GM18867 (cell line): ENCODE measurements at regions not wholly inside any gene's neighbourhood (a gene's known extent, or its start where the extent isn't known, plus 50 kb on each side); places are given as distances from the start of the nearest gene placed in this dataset.

Source experiments
- ATAC-seq: cut with Tn5 transposase; IDR thresholded peaks from one replicate; pipeline ENCODE4 v1.9.1; 2021; ENCODE audit warnings: mild to moderate bottlenecking, moderate library complexity; ENCODE audit not compliant: unreplicated experiment

DNA sequence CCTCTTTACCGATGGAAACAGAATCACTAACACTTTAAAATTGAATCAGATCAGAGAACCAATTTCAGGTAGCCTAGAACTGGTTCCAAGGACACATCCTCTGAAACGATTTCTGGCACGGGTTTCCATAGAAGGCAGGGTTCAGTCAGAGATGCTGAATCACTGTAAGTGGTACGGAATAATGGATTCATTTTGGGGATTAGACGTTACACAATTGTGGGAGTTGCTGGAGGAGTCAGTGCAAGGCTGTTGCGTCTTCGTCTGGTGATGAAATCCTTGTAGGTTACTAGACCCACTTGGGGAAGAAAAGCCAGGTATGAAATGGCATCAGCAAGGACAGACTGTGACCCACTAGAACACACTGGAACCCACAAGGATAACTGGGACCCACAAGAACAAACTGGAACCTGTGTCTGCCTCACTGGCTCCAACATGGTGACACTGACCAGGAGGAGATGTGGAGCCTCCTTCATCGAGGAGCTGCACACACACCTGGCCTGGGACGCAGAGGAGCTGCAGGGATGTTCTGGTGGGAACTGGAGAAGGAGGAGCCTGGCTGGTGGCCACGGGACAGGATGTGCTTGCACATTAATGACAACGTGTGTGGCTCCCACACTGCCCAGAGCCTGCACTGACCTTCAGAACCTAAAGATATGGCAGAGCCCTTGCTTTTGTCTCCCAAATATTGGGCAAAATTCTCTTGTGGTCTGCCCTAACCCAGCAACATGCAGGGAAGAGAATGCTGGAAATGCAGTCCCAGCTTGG lies 105.1 kb downstream of the TRAPPC11 start:
- no peak for ATAC-seq

DNA sequence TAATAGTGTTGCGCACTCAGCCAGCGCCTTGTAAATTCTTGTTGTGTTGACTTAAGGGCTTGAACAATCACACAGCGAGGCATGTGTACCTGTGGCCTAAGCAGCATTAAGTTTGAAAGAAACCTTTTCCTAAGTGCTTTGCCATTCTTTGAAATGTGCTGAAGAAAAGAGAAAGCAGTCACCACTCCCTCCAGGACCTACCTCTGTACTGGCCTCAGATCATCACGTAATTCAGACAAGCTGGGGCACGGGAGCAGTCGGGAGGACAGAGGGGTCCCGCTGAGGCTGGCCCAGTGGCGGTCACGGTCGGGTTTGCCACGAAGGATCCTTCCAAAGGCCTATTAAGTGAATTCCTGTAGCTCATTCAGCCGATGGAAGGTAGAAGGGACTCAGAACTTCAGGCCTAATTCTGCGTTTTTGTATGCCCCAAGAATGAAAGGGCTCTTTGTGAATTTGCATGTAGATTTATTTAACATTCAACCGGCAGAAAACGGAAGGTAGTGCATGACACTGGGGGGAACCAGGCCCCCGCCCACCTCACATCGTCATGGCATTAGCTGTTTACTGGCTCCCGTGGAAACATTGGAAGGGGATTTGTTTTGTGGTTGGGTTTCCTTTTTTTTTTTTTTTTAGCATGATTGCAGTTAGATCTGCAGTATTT lies 106.3 kb downstream of the TRAPPC11 start:
- ATAC-seq, result no peak

DNA sequence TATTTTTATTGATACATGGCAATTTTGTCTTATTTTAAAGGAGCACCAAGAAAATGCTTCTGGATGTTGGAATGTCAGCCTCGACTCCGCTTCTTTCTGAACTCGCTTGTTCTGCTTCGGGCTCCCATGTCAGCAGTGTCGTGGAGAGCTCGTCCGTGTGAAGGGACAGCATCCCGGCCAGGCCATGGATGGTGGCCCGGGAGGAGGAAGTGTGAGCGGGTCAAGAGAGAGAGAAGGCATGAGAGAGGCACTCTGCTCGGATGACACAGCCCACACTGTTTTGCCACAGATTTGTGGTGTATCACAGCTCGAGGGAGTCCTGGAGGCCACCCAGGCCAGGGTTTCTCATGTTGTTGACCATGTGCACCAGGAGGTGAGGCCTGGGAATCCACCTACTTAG lies 107.0 kb downstream of the TRAPPC11 start:
- ATAC-seq, result no peak

DNA sequence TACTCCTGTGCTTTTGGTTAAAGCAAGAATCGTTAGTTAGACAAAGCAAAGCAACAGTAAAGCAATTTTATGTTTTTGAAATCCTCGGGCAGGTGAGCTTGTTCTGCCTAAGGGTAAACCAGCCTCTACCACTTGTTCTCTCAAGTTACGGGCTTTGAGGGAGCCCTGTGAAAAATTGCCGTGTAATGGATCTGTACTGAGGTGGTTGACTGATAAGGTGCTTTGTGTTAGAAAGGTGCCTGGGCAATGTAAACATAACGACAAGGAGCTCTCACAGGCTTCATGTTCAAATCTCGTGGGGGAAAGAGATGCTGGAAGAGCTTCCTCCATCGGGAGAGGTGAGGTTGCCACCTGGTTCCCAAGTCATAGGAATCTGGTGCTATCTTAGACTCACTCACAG lies 111.8 kb downstream of the TRAPPC11 start:
- ATAC-seq, result no peak

DNA sequence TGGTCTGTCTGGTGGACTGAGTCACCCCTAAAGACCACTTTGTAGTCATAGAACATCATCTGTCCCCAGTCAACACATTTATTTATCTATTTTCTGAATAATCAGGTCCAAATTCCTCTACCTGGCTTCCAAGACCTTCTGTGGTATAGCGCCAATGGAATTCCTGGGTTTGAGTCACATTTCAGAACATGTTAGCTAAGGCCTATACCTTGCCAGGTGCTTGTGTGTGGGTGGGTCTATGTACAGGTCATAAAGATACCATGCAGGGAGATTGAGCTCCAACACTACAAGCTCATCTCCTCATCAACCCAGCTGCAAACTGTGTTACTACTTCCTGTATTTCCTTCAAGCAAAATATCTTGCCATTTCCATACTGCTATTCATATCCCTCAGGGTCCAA lies 113.3 kb downstream of the TRAPPC11 start:
- no peak for ATAC-seq

DNA sequence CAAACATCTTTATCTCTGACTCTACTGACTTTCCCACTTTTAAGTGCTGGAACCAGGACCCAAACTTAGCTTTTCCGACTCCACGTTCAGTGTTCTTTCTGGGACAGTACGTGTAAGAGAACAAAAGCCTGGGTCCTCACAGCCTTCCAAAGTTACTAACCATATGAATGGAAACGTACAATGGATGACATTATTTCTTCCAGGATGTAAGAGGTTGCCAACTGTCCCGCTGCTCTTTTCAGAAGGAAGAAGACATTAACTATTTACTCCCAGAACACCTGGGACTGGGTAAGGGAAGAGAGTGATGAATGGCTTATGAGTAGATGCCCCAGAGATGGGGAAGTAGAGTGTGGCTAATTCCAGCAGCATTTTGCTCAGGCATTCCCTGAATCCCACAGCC lies 114.7 kb downstream of the TRAPPC11 start:
- ATAC-seq, result no peak

DNA sequence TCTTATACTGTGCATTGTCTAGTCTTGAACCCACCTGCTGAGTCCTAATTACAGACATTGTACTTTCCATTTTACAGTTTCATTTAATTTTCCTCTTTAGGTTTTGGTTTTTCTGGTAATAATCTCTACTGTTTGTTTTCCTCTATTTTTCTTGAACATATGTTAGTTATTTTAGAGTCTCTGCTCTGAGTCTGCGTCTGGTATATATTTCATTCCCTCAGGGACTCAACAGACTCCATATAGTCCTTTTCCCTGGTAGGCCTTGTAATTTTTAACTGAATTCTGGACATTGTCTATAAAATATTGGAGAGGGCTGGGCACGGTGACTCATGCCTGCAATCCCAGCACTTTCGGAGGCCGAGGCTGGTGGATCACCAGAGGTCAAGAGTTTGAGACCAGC lies 121.8 kb upstream of the STOX2 start:
- no peak for ATAC-seq

DNA sequence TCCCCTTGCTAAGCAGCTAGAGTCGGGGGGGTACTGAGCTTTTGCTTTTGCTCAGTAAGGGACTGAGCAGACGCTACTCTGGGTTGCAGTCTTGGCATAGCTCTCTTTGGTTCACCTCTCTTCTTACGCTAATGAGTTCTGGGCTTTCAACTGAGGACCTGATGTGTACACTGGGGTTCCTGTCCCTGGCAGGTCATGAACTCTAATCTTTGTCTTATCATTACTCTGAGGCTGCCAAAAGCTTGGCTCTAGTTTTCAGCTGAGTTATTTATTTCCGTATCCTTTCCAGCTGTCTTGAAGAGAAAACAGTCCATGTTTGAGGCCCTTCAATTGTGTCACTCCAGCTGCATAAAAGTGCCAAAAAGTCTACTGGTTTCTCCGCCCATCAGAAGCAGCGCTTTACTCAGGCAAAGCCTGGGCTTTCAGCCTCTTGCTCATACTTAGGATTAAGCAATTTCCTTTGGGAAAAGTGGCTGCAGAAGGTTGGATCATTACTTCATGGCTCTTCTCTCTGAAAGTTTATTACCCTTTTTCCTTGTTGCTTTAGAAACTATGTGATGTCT lies 121.0 kb upstream of the STOX2 start:
- ATAC-seq, result no peak

DNA sequence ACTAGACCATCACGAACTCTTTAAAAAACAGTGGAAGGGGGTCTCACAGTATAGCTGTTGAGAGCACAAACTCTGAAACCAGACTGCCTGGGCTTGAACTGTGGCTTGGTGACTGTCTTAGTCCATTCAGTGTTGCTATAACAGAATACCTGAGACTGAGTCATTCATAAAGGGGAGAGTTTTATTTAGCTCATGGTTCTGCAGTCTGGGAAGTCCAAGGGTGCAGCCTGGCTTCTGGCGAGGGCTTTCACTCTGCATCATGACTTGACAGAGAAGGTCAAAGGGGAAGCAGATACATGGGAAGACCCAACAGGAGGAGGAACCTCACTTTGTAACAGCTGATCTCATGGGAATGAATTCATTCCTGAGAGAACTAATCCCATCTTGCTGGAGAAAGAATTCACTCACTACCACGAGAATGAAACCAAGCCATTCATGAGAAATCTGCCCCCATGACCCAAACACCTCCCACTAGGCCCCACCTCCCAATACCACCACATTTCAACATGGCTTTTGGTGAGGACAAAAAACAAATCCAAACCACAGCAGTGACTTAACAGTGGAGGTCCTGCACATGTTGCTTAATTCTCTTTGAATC lies 116.7 kb upstream of the STOX2 start:
- ATAC-seq, result no peak

DNA sequence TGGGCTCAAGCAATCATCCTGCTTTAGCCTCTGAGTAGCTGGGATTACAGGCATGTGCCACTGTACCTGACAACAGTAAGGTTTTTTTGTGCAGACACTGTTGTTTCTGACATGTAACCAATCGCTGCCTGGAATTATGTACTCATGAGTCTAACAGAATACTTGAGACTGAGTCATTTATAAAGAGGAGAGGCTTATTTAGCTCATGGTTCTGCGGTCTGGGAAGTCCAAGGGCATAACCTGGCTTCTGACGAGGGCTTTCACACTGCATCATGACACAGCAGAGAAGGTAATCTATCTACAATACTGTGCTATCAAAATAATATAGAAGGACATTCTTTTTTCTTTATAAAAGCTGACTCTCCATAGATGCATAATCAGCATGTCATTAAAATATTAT lies 115.5 kb upstream of the STOX2 start:
- ATAC-seq, result no peak

DNA sequence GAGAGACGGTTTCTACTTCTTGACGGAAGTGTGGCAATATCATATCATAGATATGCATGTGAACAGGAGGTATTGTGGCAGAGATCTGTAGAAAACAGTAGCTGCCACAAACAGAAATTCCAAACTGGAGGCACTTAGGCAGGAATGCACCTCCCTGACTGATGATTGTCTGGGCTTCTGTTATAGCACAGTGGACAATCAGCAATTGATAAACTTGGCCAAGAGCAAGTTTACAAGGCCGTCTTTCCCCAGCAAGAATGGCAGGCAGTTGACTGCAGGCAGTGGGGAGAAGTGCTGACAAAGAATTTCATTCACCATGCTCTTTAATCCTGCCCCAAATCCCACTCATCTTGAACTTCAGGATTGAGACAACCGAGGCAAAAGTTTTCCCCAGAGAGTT lies 114.4 kb upstream of the STOX2 start:
- no peak for ATAC-seq

DNA sequence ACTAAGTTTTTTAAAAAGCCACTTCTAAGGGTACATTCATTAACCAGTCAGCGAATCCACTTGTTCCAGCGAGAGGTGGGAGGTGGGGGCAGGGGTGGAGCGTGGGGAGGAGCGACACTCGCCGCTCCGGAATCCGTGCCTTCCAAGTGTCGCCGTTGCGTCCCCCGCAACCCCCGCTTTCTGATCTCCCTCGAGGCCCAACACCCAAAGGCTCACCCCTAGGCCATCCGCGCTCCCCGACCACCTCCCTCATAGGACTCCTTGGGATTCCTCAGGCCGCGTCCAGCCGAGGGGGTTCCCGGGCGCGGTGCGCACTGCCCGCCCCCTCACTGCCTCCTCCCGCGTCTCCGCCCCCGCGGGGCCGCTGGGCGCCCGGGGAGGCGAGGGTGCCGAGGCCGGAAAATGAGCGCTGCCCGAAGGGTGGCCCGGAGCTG lies 108.1 kb upstream of the STOX2 start:
- ATAC-seq, result no peak

DNA sequence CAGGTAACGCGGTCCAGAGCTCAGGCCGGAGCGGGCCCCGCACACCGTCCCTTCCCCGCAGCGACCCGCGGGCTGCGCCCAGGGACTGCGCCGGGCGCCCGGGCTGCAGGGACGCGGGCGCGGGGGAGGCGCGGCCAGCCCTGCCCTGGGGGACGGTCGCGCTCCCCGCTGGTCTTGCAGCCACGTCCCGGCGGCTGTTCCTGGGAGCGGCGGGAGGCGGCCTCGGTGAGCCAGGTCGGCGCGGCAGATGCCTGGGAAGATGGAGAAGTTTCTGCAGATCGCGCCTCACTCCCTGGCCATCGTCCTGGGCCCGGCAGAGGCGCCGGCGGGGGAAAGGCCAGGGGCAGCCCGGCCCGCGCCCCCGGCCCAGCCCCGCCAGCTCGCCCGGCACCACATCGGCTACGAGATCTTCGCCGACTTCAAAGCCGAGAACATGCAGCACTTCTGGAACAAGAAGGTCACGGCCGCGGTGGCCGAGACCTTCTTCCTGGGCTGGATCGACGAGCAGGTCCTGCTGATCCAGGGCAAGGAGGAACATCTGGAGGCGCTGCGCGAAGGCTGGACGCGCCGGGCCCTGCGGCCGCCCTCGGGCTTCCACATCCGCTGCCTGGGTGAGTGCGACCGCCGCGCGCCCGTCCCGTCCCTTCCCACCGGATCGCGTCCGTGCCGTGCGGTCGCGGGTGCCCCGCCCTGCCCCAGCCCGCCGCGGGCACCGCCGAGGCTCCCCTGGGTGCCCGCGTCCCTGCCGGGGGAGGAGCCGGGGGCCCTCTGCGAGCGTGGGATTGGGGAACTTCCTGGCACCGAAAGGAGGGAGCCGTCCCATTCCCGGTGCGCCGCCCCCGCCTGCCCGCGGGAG lies 107.4 kb upstream of the STOX2 start:
- no peak for ATAC-seq

DNA sequence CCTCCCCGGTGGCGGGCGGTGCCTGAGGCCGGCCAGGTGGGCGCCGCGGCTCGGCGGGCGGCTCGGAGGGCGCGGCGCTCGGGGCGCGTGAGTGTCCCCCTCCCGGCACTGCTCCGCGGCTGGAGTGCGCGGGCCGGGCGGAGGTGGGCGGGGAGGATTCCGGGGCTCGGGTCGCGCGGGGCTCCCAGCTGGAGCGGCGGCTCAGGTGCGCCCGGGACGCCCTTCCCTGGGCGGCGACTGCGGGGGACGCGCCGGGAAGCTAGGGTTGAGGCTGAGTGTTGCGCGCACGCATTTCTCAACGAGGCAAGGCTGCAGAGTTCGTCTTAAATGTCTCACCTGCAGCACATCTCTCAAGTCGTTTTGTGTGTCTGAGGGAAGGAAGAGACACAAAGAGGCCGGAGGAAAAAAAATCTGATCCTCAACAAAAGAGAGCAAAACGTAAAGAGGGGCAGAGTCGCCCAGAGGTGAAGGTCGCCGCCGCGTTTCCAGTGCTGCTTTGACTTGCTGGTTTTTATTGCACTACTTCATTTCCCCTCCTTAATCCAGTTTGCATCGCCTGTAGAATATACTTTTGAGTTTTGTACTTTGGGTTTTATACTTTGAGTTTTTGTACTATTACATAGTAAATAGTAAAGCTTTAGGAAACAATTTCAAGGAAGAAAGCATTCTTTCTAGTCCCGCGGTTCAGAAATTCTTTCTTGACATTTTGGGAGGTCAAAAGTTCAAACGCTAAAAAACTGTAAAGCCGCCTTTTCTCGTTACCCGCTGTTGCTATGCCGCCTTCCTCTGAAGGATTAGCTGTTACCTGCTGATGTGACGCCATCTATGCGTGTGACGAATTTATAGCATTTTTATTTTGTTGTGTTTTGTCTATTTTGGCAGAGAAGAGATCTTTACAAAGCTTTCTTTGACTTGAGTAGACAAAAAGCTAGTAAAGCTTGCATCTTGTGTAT lies 106.5 kb upstream of the STOX2 start:
- ATAC-seq, result no peak

DNA sequence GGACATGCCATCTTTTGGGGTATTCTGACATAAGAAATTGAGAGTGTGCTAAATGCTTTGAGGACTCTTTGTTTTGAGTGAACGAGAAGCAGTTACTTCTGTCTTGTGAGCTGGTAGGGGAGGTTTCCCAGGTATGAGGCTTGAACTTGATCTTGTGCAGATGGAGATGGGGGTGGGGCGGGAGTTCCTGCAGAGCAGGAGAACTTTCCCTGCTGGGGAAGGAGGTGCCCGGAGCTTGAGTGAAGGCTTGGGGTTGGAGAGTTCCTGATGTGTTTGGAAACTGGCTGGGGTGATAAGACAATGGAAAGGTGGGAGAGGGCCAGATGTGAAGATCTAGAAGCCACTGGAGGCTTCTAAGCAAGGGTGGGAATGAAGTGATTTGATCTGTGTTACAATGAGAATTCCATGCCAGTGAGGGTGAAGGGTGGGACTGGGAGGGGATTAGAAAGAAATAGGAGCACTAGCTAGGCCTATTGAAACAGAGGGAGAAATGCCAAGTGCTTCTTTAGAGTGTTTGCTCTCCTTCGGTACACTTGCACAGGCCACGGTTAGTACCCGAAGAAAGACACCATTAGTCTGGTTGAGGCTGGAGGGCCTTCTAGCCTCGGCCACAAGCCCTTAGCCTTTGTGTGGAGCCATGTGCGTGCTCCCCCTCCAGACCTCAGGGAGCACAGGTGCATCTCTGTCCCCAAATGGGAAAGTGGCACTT lies 103.5 kb upstream of the STOX2 start:
- no peak for ATAC-seq

DNA sequence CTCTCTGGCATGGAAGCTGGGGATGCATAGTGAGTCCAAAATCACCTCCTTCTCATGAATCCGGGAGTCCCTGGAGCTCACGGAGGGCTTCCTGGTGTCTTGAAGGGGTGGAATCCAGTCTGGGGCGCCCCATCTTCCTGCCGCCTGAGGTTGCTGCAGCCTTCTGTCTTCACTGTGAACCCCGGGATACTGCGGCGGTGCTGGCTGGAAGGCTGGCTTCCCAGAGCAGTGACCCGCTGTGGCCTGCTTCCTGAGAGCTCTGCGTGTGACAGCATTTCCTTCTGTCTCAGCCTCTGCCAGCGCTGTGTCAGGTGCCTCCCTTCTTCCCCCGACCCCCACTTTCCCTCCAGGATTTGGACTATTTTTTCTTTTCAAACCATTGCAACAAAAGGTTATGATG lies 98.8 kb upstream of the STOX2 start:
- ATAC-seq, result no peak

DNA sequence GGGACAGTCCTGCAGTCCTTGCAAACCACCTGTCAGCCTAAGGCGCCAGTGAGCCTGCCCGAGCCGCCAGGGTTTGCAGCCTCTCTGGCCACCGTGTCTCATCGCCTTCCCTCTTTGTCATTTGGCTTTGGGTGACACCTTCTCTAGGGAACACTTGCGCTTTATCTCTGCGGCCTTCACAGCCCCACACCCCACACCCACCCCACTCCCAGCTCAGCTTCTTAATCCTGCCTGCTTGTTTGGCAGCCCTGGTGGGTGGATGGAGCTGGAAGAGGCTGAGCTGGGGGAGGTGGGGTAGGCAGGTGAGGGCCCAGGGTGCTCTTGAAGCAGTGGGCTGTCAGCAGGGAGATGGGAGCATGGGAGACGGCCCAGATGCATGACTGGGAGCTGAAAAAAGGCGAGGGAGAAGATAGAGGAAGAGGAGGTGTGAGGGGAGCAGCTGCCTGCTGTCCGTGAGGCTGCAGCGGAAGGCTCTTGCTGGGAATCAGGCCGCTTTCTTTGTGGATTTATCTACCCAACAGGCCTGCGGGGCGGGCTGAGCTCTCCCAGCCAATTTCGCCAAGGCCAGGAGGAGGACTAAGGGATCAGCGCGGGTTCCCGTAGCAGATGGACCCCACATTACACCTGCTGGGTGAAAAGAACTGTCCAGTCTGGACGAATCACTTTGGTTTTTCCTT lies 97.5 kb upstream of the STOX2 start:
- ATAC-seq, result no peak

DNA sequence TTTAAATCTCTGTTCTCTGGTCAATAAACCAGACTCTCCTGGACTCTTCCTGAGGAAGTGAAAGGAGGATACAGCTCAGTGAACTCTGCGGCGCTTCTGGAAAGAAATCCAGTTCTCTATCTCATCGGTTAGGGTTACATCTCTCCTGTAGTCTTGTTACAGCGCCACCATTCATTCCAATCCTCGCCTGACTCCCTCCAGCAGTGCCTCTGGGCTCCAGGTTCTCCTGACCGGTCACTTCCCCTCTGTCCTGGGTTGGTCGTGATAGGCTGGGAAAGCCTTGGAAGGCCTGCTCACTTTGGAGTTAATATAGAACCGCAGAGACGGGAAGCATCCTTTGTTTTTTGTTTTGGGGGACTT lies 97.0 kb upstream of the STOX2 start:
- ATAC-seq, result no peak

DNA sequence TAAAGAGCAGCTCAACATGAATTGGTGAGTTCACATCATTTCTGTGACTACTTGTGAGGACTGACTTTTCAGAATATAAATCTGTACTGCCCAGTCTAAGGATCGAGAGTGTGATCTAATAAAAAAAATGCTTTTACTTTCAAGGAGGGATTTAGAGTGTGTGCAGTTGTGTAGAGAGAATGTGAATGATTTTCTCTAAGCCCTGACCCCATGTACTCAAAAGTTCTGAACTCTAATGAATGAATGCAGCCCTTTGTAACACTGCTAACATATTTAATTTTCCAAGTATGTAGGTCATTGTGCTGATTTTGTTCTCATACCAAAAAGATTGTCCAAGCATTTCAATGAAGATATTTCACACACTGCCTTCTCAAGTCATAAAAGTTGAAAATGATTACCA lies 92.5 kb upstream of the STOX2 start:
- no peak for ATAC-seq
